ENCODE measurements at regions not wholly inside any gene's neighbourhood (a gene's known extent, or its start where the extent isn't known, plus 50 kb on each side); places are given as distances from the start of the nearest gene placed in this dataset.

DNA sequence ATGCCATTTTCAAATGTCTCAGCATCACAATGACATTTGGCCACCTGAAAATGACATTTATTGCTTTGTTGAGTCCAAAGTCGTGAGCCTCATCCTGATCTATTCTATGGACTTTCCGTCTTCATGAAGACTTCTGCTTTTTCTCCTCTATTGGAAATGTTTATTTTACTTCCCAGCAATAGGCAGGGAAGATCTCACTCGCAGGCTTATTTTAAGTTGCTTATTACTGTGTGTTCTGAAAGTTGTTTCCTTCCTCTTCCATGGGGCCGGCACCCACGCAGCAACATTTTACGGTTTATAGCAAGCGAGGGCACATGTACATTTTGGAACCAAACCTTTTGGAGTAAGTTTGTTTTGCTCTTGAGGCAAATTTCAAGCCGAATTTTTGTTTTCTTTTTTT is 221.0 kb upstream of the KLF6 start:
- ChIA-PET CTCF (no interaction called here), POLR2A (no interaction called here)
- TF ChIP-seq JUN (IDR thresholded peaks at IDR 0.05; ENCODE audit: borderline replicate concordance, insufficient read depth, insufficient read length, low read depth) = no peak
- TF ChIP-seq, protein P1, sequence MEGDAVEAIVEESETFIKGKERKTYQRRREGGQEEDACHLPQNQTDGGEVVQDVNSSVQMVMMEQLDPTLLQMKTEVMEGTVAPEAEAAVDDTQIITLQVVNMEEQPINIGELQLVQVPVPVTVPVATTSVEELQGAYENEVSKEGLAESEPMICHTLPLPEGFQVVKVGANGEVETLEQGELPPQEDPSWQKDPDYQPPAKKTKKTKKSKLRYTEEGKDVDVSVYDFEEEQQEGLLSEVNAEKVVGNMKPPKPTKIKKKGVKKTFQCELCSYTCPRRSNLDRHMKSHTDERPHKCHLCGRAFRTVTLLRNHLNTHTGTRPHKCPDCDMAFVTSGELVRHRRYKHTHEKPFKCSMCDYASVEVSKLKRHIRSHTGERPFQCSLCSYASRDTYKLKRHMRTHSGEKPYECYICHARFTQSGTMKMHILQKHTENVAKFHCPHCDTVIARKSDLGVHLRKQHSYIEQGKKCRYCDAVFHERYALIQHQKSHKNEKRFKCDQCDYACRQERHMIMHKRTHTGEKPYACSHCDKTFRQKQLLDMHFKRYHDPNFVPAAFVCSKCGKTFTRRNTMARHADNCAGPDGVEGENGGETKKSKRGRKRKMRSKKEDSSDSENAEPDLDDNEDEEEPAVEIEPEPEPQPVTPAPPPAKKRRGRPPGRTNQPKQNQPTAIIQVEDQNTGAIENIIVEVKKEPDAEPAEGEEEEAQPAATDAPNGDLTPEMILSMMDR (IDR thresholded peaks at IDR 0.05; ENCODE audit: extremely low read depth in 1 of 2, insufficient read depth in 1 of 2, low read depth in 1 of 2, low read length in 2 of 2) = no peak
- TF ChIP-seq MYC (IDR thresholded peaks at IDR 0.05; ENCODE audit: low read depth, low read length) = no peak
- TF ChIP-seq, protein P2, sequence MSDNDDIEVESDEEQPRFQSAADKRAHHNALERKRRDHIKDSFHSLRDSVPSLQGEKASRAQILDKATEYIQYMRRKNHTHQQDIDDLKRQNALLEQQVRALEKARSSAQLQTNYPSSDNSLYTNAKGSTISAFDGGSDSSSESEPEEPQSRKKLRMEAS (IDR thresholded peaks at IDR 0.05; ENCODE audit: insufficient read depth, insufficient read length) = no peak
- TF ChIP-seq GATA2 (IDR thresholded peaks at IDR 0.05; ENCODE audit: insufficient read depth, insufficient read length, low read depth, low read length) = no peak
- no peak for TF ChIP-seq POLR2A (IDR thresholded peaks at IDR 0.05; ENCODE audit: low read depth, low read length)
- no peak for TF ChIP-seq EZH2 (IDR thresholded peaks at IDR 0.05; ENCODE audit: borderline replicate concordance, low read depth, low read length, severe bottlenecking)
- no peak for TF ChIP-seq POLR2AphosphoS5 (IDR thresholded peaks at IDR 0.05; ENCODE audit: insufficient read depth, low read depth, low read length)
- TF ChIP-seq FOS (IDR thresholded peaks at IDR 0.05; ENCODE audit: borderline replicate concordance, insufficient read depth, low read length) = no peak
- FAIRE-seq = no peak
- Histone ChIP-seq H4K20me1 (replicated peaks; ENCODE audit: control insufficient read depth, extremely low read depth, insufficient read depth, low read length) (no peaks in the 10 kb centered on the region), H3K27ac (ENCODE audit: insufficient read depth, low read depth, low read length) (no peak overlapping the region), H2AFZ (ENCODE audit: low read depth, low read length) (no peak overlapping the region), H3K79me2 (ENCODE audit: control insufficient read depth, insufficient read depth, low read length) (no peaks in the 10 kb centered on the region), H3K9me3 (replicated peaks; ENCODE audit: control insufficient read depth, insufficient read depth, low read length) (no peaks in the 10 kb centered on the region), H3K4me1 (ENCODE audit: control insufficient read depth, extremely low read depth, insufficient read depth, low read length) (no peaks in the 10 kb centered on the region), H3K4me3 (replicated peaks in 1 of 3; ENCODE audit: insufficient read depth in 1 of 3, low read depth in 1 of 3, low read length in 3 of 3) (no peak overlapping the region), H3K9ac (replicated peaks; ENCODE audit: extremely low read depth, insufficient read depth, low read length) (no peak overlapping the region), H3K27me3 (ENCODE audit: control insufficient read depth in 2 of 2, insufficient read depth in 2 of 2, low read length in 2 of 2) (no peaks in the 10 kb centered on the region), H3K9me1 (replicated peaks; ENCODE audit: control insufficient read depth, extremely low read depth, insufficient read depth, low read length) (no peaks in the 10 kb centered on the region), H3K36me3 (ENCODE audit: control insufficient read depth in 2 of 2, extremely low read depth in 1 of 2, insufficient read depth in 2 of 2, low read length in 2 of 2) (no peaks in the 10 kb centered on the region), H3K4me2 (ENCODE audit: insufficient read depth, low read length) (no peak overlapping the region)
- DNase-seq (ENCODE audit: low read depth, low spot score) = no peak
- no TSS peak for BruUV-seq (replicated peaks)
- dilution Hi-C loops (cut with MboI; ENCODE audit: extremely low pct_ligation_motif_present, low sequenced_read_pairs) = no loop called here
- intact Hi-C loops (cut with micrococcal nuclease) = no loop called here
